ENCODE measurements at regions not wholly inside any gene's neighbourhood (a gene's known extent, or its start where the extent isn't known, plus 50 kb on each side); places are given as distances from the start of the nearest gene placed in this dataset.
A peak's percentile ranks its signal among the peaks of the same experiment; 100 is the strongest.

DNA sequence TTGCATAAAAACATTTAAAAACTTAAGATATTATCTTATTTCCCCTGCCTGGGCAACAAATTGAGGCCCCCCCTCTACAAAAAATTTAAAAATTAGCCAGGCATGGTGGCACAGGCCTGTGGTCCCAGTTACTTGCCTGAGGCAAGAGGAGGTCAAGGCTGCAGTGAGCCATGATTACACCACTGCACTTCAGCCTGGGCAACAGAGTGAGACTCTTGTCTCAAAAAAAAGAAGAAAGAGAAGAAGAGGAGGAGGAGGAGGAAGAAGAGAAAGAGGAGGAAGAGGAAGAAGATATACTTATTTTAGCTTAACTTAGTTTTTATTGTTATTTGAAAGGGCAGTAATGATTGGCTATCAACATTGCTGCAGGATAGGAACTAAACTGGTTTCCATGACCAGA lies 73.8 kb upstream of the IPO9 start:
- no peak for DNase-seq (ENCODE audit: low spot score)
- Histone ChIP-seq H3K9me3 (ENCODE audit: low read depth, low read length, poor library complexity, severe bottlenecking) (no peaks in the 10 kb centered on the region), H3K36me3 (ENCODE audit: insufficient read depth, low read length, poor library complexity, severe bottlenecking) (no peaks in the 10 kb centered on the region), H3K4me1 (ENCODE audit: insufficient read depth, low read length, poor library complexity, severe bottlenecking) (peaks cover 57% of the 10 kb centered on the region), H3K27ac (ENCODE audit: low read depth, low read length, poor library complexity, severe bottlenecking) (no peak overlapping the region), H3K4me3 (ENCODE audit: low read depth, low read length, poor library complexity, severe bottlenecking) (no peak overlapping the region), H3K27me3 (replicated peaks; ENCODE audit: insufficient read depth, low read depth, low read length, poor library complexity) (no peaks in the 10 kb centered on the region)
- intact Hi-C loops (cut with micrococcal nuclease; ENCODE audit: unreplicated experiment): no loop called here
- TF ChIP-seq EZH2 (IDR thresholded peaks at IDR 0.05; ENCODE audit: borderline replicate concordance, low read depth, low read length, poor library complexity, severe bottlenecking) (no peak), CTCF (conservative IDR thresholded peaks at IDR 0.05; ENCODE audit: low read depth, low read length) (no peak)
- ChIA-PET POLR2A (ENCODE audit: low non-redundant PET) (no interaction called here), CTCF (interaction anchor here (0.6 kb wide), 1 partner anchor 46 kb away, joined by 6 read pairs; no protein-coding TSS in a partner anchor)
- no TSS peak for BruUV-seq (replicated peaks)

DNA sequence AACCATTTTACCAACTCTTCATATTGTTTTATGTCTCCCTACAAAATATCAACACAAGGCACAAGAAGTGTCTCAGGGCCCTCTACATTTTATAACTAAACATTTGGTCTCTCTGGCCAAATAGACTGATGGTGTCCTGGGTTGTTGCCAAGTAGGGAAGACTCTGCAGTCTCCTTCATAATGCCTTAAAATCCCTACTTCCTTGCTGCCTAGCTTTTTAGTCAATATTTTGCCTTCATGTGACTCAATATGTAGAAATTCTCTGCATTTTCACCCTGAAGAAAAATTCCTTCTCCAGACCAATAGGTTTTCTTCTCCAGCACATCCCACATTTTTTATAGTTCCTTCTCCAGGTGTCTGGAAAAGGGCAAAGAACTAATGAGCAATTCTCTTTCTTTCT lies 72.6 kb upstream of the IPO9 start:
- Histone ChIP-seq H3K4me1 (ENCODE audit: insufficient read depth, low read length, poor library complexity, severe bottlenecking) (peaks cover 48% of the 10 kb centered on the region), H3K36me3 (ENCODE audit: insufficient read depth, low read length, poor library complexity, severe bottlenecking) (no peaks in the 10 kb centered on the region), H3K4me3 (ENCODE audit: low read depth, low read length, poor library complexity, severe bottlenecking) (no peak overlapping the region), H3K27me3 (replicated peaks; ENCODE audit: insufficient read depth, low read depth, low read length, poor library complexity) (no peaks in the 10 kb centered on the region), H3K9me3 (ENCODE audit: low read depth, low read length, poor library complexity, severe bottlenecking) (no peaks in the 10 kb centered on the region), H3K27ac (ENCODE audit: low read depth, low read length, poor library complexity, severe bottlenecking) (no peak overlapping the region)
- peak; percentile 31 for DNase-seq (ENCODE audit: low spot score)
- ChIA-PET CTCF (no interaction called here), POLR2A (ENCODE audit: low non-redundant PET) (no interaction called here)
- intact Hi-C loops (cut with micrococcal nuclease; ENCODE audit: unreplicated experiment): no loop called here
- BruUV-seq (replicated peaks): no TSS peak
- TF ChIP-seq CTCF (conservative IDR thresholded peaks at IDR 0.05; ENCODE audit: low read depth, low read length) (no peak), EZH2 (IDR thresholded peaks at IDR 0.05; ENCODE audit: borderline replicate concordance, low read depth, low read length, poor library complexity, severe bottlenecking) (no peak)

DNA sequence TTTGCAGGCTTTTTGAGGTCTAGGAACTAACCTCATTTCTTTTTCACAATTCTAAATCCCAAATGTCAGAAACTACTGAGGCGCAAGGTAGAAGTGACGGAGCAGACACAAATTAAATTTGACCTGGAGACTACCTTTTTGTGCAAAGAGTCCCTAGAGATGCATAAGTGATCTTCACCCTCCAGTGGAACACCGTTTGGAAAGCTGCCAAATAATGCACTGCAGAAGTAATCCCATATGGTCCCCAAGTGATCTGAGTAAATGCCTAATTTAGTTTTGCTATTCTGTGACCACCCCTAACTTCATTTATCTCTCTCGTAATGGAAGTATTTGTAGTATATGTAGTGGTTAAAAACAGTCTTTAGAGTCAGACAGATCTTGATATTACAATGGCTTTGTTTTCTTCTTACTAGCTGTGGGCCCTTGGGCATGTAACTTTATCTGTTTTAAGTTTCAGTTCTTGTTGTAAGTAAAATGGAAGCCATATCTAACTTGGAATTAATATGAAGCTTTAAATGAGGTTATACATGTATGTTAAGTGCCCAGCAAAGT lies 70.4 kb upstream of the IPO9 start:
- CTCF ChIA-PET: no interaction called here
- peaks cover 48% of the 10 kb centered on the region for H3K4me1 ChIP-seq (ENCODE audit: insufficient read depth, low read length, poor library complexity, severe bottlenecking)
- BruUV-seq (replicated peaks): no TSS peak

More for the DNA sequence above, 70.4 kb upstream of the IPO9 start:
- DNase-seq (ENCODE audit: low spot score): peak; percentile 40
- POLR2A ChIA-PET (ENCODE audit: low non-redundant PET): no interaction called here
- intact Hi-C loops (cut with micrococcal nuclease; ENCODE audit: unreplicated experiment): no loop called here
- Histone ChIP-seq H3K9me3 (ENCODE audit: low read depth, low read length, poor library complexity, severe bottlenecking) (no peaks in the 10 kb centered on the region), H3K27ac (ENCODE audit: low read depth, low read length, poor library complexity, severe bottlenecking) (no peak overlapping the region), H3K4me3 (ENCODE audit: low read depth, low read length, poor library complexity, severe bottlenecking) (no peak overlapping the region), H3K36me3 (ENCODE audit: insufficient read depth, low read length, poor library complexity, severe bottlenecking) (no peaks in the 10 kb centered on the region), H3K27me3 (replicated peaks; ENCODE audit: insufficient read depth, low read depth, low read length, poor library complexity) (no peaks in the 10 kb centered on the region)
- TF ChIP-seq EZH2 (IDR thresholded peaks at IDR 0.05; ENCODE audit: borderline replicate concordance, low read depth, low read length, poor library complexity, severe bottlenecking) (no peak), CTCF (conservative IDR thresholded peaks at IDR 0.05; ENCODE audit: low read depth, low read length) (no peak)
